ENCODE measurements at regions not wholly inside any gene's neighbourhood (a gene's known extent, or its start where the extent isn't known, plus 50 kb on each side); places are given as distances from the start of the nearest gene placed in this dataset.

DNA sequence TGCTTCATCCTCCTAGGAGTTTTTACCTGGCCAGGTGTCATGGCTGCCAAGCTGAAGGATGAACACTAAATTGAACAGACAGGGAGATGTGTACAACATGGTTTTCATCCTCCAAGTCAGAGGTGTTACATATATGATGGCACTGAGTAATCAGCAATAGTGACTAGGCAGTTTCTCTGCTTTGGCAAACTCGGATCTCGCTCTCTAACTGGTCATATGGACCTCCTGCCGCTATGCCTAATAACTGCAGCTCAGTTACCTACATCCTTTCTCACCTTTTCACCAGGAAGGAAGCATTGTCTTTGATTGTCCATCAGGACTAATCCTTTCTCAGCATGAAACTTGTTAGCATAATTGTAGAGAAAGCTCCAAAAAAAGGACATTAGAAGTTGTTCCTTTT lies 175.9 kb upstream of the PLSCR5 start:
- TF ChIP-seq CTCF (IDR thresholded peaks at IDR 0.05), result no peak
- no peak for TF ChIP-seq POLR2A (IDR thresholded peaks at IDR 0.05)
